ENCODE measurements at regions not wholly inside any gene's neighbourhood (a gene's known extent, or its start where the extent isn't known, plus 50 kb on each side); places are given as distances from the start of the nearest gene placed in this dataset.

DNA sequence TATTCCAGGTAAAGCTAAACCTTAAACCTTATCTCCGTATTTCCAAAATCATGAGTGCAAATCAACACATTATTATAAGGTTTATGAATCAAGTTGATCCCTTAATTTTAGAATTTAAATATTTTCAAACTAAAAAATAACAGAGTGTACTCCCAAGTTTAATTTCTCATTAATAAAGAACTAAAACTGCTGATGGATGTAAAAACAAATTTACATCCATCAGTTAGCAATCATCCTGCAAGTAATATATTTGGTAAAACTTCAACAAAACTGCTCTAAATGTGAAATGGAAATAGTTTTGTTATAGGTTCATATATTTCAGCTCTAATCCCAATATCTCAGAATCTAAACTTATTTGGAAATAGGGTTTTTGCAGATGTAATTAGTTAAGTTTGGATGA, 71.3 kb upstream of the ZNF804B start:
- TF ChIP-seq, protein P1, sequence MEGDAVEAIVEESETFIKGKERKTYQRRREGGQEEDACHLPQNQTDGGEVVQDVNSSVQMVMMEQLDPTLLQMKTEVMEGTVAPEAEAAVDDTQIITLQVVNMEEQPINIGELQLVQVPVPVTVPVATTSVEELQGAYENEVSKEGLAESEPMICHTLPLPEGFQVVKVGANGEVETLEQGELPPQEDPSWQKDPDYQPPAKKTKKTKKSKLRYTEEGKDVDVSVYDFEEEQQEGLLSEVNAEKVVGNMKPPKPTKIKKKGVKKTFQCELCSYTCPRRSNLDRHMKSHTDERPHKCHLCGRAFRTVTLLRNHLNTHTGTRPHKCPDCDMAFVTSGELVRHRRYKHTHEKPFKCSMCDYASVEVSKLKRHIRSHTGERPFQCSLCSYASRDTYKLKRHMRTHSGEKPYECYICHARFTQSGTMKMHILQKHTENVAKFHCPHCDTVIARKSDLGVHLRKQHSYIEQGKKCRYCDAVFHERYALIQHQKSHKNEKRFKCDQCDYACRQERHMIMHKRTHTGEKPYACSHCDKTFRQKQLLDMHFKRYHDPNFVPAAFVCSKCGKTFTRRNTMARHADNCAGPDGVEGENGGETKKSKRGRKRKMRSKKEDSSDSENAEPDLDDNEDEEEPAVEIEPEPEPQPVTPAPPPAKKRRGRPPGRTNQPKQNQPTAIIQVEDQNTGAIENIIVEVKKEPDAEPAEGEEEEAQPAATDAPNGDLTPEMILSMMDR (optimal IDR thresholded peaks at IDR 0.05 in 1 of 3, IDR thresholded peaks at IDR 0.05 in 1 of 3, conservative IDR thresholded peaks at IDR 0.05 in 1 of 3; ENCODE audit: extremely low read depth in 1 of 3, insufficient read depth in 2 of 3, low read length in 3 of 3) = no peak
- no peak for TF ChIP-seq EZH2 (IDR thresholded peaks at IDR 0.05; ENCODE audit: low read length)
